Astrocyte of the cerebellum (primary cell): ENCODE measurements at regions not wholly inside any gene's neighbourhood (a gene's known extent, or its start where the extent isn't known, plus 50 kb on each side); places are given as distances from the start of the nearest gene placed in this dataset.

Experiments used
- DNase-seq: peaks from one replicate; pipeline ENCODE4 v3.0.0-alpha.2; 2011; ENCODE audit warnings: low read depth
- H3K4me3 ChIP-seq: 2 replicates; pipeline ENCODE4 v1.5.1; 2011; ENCODE audit warnings: mild to moderate bottlenecking, low read depth, low read length, moderate library complexity
- CTCF ChIP-seq: IDR thresholded peaks from 2 replicates; pipeline ENCODE4 v1.5.1; 2012; ENCODE audit warnings: low read length, low read depth, moderate library complexity, mild to moderate bottlenecking; ENCODE audit errors: missing control alignments
- in situ Hi-C: cut with HindIII; loops from 2 replicates; pipeline ENCODE4 v1.10.0; 2017; ENCODE audit warnings: low sequenced_read_pairs

GRCh38 chr6:51559059-51559458 lies 528.4 kb downstream of the PKHD1 start:
- in situ Hi-C loops = no loop called here
- H3K4me3 ChIP-seq = no peak overlapping the region
- no peak for DNase-seq
- no peak for TF ChIP-seq CTCF

DNA sequence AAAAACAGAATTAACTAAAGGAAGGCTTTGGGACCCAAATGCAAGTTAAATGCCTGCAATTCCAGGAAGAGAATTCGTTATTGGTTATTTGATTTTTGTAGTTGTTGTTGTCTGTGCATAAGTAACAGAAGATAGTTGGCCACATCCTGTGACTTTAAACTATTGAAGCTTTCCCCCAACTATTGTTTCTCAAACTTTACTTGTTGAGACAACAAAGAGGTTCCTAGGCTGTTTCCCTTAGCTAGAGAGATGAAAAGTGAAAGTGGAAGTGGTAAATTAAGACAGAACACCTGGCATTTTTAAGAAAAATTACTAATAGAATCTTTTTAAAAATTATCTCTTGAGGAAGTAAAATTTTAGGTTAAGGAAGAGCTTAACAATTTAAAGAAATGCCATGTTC lies 525.2 kb downstream of the PKHD1 start:
- no peak overlapping the region for H3K4me3 ChIP-seq
- DNase-seq = no peak
- TF ChIP-seq CTCF = no peak
- in situ Hi-C loops = no loop called here
